Transverse colon (tissue), 4 donors: ENCODE measurements at regions not wholly inside any gene's neighbourhood (a gene's known extent, or its start where the extent isn't known, plus 50 kb on each side); places are given as distances from the start of the nearest gene placed in this dataset.
"Not testable (repeated sequence)": the region's sequence is repeated elsewhere in the genome, so short reads cannot be mapped to it uniquely, and the experiment has no call there.

Source experiments
- EP300 ChIP-seq: sonication (generic); formaldehyde crosslinking; IDR thresholded peaks from one replicate; pipeline ENCODE4 v1.6.1; 2017; ENCODE audit warnings: antibody characterized with exemption, low read depth
- POLR2AphosphoS5 ChIP-seq, 3 donors: sonication (generic); formaldehyde crosslinking; IDR thresholded peaks; one replicate each; pipeline ENCODE4 v1.6.1; 2016; ENCODE audit warnings: antibody characterized with exemption in 3 of 3
- TF ChIP-seq, protein P1 (sequence below), 5 experiments: fragments of 200-600 bp in 3 of 5; fragments of 450-650 bp in 2 of 5; sonication (generic) in 3 of 5; IDR thresholded peaks; 1 replicate in 2 of 5; 2 replicates in 3 of 5; pipeline ENCODE4 v1.5.1; 2016 to 2017; ENCODE audit warnings: antibody characterized with exemption in 5 of 5, inconsistent platforms in 3 of 5, mild to moderate bottlenecking in 2 of 5, moderate library complexity in 1 of 5

DNA sequence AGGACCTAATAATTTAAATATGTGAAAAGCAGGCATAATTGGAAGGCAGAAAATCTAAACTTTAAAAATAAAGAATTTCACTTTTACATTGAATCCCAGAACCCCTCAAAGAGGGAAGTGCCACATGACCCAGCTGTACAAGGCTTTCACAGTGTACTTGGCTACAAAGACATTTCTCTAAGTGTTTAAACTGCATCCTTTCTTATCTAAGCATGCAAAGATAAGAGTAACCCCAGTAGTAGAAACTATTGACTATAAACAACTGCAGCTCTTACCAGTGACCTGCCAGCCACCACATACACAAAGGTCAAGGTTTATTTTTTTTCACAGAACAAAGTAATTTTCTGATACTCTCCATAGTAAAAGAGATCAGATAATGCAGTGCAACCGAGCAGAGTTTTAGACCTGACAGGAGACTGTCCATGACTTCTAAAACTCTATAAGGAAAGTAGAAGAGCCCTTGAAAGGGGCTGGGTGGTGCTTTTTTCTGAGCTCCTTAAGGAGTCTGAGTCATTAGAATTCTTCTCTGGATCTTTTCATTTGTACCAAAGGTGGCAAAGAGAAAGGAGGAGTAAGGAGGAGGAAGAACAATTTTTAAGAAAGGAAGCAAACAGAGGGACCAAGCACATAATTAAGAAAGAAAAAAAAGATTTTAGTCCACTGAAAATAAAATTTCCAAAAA, 750.6 kb downstream of the PRIM2 start:
- TF ChIP-seq, protein P1, sequence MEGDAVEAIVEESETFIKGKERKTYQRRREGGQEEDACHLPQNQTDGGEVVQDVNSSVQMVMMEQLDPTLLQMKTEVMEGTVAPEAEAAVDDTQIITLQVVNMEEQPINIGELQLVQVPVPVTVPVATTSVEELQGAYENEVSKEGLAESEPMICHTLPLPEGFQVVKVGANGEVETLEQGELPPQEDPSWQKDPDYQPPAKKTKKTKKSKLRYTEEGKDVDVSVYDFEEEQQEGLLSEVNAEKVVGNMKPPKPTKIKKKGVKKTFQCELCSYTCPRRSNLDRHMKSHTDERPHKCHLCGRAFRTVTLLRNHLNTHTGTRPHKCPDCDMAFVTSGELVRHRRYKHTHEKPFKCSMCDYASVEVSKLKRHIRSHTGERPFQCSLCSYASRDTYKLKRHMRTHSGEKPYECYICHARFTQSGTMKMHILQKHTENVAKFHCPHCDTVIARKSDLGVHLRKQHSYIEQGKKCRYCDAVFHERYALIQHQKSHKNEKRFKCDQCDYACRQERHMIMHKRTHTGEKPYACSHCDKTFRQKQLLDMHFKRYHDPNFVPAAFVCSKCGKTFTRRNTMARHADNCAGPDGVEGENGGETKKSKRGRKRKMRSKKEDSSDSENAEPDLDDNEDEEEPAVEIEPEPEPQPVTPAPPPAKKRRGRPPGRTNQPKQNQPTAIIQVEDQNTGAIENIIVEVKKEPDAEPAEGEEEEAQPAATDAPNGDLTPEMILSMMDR (IDR thresholded peaks at IDR 0.05), result not testable (repeated sequence)
- TF ChIP-seq POLR2AphosphoS5 (IDR thresholded peaks at IDR 0.05); EP300: not testable (repeated sequence)
